ENCODE measurements at regions not wholly inside any gene's neighbourhood (a gene's known extent, or its start where the extent isn't known, plus 50 kb on each side); places are given as distances from the start of the nearest gene placed in this dataset.

DNA sequence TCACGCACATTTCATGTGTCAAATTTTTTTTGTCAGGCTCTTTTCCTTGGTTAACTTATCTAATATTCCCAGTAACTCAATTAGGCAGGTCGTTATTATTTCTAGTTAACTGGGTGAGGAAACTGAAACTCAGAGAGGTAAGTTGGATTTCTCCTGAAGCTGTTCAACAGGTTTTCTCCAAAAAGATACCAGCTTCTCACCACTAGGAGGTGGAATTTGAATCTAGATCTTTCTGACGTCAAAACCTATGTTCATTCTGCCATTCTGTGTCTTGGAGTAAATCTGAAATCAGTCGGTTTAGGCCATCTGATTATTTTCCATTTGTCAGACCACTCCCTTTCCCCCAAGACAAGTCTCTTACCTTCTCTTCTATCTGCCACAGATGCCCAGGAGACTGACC lies 572.9 kb downstream of the ACTL7B start:
- TF ChIP-seq, protein P1, sequence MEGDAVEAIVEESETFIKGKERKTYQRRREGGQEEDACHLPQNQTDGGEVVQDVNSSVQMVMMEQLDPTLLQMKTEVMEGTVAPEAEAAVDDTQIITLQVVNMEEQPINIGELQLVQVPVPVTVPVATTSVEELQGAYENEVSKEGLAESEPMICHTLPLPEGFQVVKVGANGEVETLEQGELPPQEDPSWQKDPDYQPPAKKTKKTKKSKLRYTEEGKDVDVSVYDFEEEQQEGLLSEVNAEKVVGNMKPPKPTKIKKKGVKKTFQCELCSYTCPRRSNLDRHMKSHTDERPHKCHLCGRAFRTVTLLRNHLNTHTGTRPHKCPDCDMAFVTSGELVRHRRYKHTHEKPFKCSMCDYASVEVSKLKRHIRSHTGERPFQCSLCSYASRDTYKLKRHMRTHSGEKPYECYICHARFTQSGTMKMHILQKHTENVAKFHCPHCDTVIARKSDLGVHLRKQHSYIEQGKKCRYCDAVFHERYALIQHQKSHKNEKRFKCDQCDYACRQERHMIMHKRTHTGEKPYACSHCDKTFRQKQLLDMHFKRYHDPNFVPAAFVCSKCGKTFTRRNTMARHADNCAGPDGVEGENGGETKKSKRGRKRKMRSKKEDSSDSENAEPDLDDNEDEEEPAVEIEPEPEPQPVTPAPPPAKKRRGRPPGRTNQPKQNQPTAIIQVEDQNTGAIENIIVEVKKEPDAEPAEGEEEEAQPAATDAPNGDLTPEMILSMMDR (IDR thresholded peaks at IDR 0.05): no peak
- intact Hi-C loops (cut with DNase I; ENCODE audit: low total_unique reads): no loop called here
- Histone ChIP-seq H3K4me1 (no peaks in the 10 kb centered on the region), H3K27ac (no peak overlapping the region), H3K27me3 (no peaks in the 10 kb centered on the region), H3K9me3 (no peaks in the 10 kb centered on the region), H3K4me3 (no peak overlapping the region), H3K36me3 (no peaks in the 10 kb centered on the region)
- no peak for DNase-seq

DNA sequence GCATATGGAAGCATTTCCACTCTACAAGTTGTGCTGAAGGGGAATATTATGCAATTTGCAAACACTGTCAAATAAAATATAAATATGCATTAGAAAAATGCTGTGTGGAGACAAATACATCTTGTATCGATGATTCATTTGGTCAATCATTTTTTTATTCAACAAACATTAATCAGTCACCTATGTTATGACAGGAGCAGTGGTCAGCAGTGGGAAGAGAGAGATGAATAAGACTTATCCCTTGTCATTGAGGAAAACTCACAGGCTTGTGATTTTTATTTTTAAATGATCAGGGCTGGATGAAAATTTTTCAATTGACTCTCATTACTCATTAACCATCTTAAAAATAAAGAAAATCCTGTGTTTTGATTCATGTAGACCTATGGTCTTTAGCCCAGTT lies 574.1 kb downstream of the ACTL7B start:
- H3K27me3 ChIP-seq: no peaks in the 10 kb centered on the region
- H3K27ac ChIP-seq: no peak overlapping the region
- H3K4me3 ChIP-seq: no peak overlapping the region
- no peak for DNase-seq
- TF ChIP-seq, protein P1 (IDR thresholded peaks at IDR 0.05): no peak
- H3K4me1 ChIP-seq: no peaks in the 10 kb centered on the region
- H3K36me3 ChIP-seq: no peaks in the 10 kb centered on the region
- H3K9me3 ChIP-seq: no peaks in the 10 kb centered on the region
- intact Hi-C loops (cut with DNase I; ENCODE audit: low total_unique reads): no loop called here

GRCh38 chr9:108278341-108278740 lies 577.4 kb downstream of the ACTL7B start:
- no peak for DNase-seq
- H3K4me1 ChIP-seq: no peaks in the 10 kb centered on the region
- no peak overlapping the region for H3K4me3 ChIP-seq
- no peaks in the 10 kb centered on the region for H3K36me3 ChIP-seq
- H3K27me3 ChIP-seq: no peaks in the 10 kb centered on the region
- H3K9me3 ChIP-seq: no peaks in the 10 kb centered on the region
- TF ChIP-seq, protein P1 (IDR thresholded peaks at IDR 0.05): no peak
- H3K27ac ChIP-seq: no peak overlapping the region
- intact Hi-C loops (cut with DNase I; ENCODE audit: low total_unique reads): no loop called here

GRCh38 chr9:108277216-108277615 lies 578.6 kb downstream of the ACTL7B start:
- Histone ChIP-seq H3K27me3 (no peaks in the 10 kb centered on the region), H3K9me3 (no peaks in the 10 kb centered on the region), H3K4me3 (no peak overlapping the region), H3K36me3 (no peaks in the 10 kb centered on the region), H3K27ac (no peak overlapping the region), H3K4me1 (peaks cover 0 to 2% (median 0%) of the 10 kb centered on the region in 4 donors)
- intact Hi-C loops (cut with DNase I; ENCODE audit: low total_unique reads): no loop called here
- TF ChIP-seq, protein P1 (IDR thresholded peaks at IDR 0.05): no peak
- no peak for DNase-seq

- no peak overlapping the region for H3K4me3 ChIP-seq
- DNase-seq: no peak
Observed at GRCh38 chr9:108275906-108276305, 579.9 kb downstream of the ACTL7B start.

More at GRCh38 chr9:108275906-108276305, 579.9 kb downstream of the ACTL7B start:
- intact Hi-C loops (cut with DNase I; ENCODE audit: low total_unique reads): no loop called here
- Histone ChIP-seq H3K27ac (no peak overlapping the region), H3K36me3 (no peaks in the 10 kb centered on the region), H3K9me3 (no peaks in the 10 kb centered on the region), H3K27me3 (no peaks in the 10 kb centered on the region), H3K4me1 (peaks cover 0 to 4% (median 0%) of the 10 kb centered on the region in 4 donors)
- TF ChIP-seq, protein P1 (IDR thresholded peaks at IDR 0.05): no peak
